ENCODE measurements at regions not wholly inside any gene's neighbourhood (a gene's known extent, or its start where the extent isn't known, plus 50 kb on each side); places are given as distances from the start of the nearest gene placed in this dataset.

DNA sequence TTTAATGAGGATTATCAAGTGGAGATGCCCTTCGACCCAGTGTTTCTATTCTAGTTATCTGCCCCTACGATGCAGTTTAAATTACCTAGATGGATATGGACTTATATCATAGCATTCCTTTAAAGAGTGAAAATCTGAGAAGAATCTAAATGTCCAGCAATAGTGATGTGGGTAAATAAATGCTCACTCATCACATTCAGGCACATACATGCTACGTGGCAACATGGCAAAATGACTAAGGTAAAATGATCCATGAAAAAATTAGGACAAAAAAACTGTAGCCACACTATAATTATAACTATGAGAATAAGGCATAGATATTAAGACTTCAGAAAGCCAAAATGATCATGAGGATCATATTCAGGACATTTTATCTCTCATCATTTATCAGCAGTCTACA is 82.4 kb upstream of the PDE1C start:
- Mint-ChIP-seq H3K27ac (no peak overlapping the region), H3K4me3 (no peak overlapping the region), H3K9me3 (peaks cover 5% of the 10 kb centered on the region), H3K4me1 (ENCODE audit: low read depth) (no peaks in the 10 kb centered on the region), H3K36me3 (ENCODE audit: low read depth) (no peaks in the 10 kb centered on the region), H3K27me3 (no peaks in the 10 kb centered on the region)
- DNase-seq = no peak

DNA sequence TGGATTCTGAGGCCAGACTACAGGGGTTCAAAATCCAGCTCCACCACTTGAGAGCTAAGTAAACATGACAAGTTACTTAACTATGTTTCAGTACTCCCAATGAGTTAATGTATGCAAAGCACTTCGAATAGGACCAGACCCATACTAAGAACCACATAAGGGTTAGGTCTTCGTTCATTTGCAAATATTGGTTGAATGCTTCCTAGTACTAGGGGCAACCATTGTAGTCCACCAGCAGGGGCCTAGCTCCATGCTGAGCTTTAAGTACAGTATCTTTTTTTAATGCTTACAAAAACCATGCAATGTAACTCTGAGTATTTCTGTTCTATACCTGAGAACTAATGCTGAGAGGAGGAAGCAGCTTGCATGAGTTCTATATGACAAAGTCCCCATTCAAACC is 80.4 kb upstream of the PDE1C start:
- DNase-seq = no peak
- Mint-ChIP-seq H3K9me3 (peaks cover 5% of the 10 kb centered on the region), H3K4me1 (ENCODE audit: low read depth) (no peaks in the 10 kb centered on the region), H3K4me3 (no peak overlapping the region), H3K36me3 (ENCODE audit: low read depth) (no peaks in the 10 kb centered on the region), H3K27ac (no peak overlapping the region), H3K27me3 (no peaks in the 10 kb centered on the region)

DNA sequence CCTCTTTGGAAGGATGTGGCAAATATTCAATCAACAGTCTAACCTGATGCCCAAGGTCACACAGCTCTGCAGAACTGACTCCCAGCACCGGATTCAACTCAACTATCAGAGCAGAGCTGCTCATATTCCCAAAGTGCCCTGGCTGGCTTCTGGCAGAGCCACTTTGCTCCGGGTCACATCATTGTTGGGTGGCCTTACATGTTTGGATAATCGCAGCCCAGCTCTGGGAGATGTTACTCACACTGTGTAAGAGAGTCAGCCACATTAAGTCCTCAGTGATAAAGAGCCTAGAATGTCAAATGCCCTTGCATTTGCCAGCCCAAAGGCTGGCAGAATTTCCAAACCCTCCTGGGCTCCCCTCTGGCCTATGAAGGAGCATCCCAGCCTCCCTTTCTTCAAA is 79.8 kb upstream of the PDE1C start:
- Mint-ChIP-seq H3K4me1 (ENCODE audit: low read depth) (no peaks in the 10 kb centered on the region), H3K27ac (no peak overlapping the region), H3K27me3 (no peaks in the 10 kb centered on the region), H3K4me3 (no peak overlapping the region), H3K36me3 (ENCODE audit: low read depth) (no peaks in the 10 kb centered on the region), H3K9me3 (peaks cover 5% of the 10 kb centered on the region)
- no peak for DNase-seq

DNA sequence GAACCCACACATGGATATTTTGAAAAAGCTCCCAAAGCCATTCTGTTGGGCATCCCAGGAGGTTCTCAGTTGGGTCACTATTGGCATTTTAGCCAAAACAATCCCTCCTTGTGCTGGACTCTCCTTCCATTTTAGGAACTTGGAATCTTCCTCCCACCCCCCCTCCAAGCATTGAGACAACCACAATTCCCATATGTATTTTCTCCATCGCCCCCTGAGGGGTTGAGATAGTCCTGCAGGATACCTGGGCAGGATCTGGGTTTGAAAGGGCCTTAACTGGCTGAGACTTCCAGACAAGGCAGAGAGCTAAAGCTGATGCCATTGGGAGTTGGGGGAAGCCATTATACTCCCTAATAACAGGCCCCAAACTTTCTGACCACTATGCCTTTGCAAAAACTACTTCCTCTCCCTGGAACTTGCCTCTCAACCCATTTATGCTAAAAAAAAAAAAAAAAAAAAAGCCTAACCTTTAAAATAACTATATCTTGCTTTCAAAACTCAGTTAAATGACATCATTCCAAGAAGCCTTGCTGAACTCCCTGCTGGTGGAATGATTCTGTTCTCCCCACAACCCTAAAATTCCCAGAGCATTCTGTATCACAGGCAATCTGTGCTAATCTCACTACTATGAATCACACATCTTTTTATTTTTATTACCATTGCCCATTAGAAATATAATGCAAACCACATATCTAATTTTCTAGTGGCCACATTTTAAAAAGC is 77.5 kb upstream of the PDE1C start:
- no peak overlapping the region for H3K27ac Mint-ChIP-seq
- no peaks in the 10 kb centered on the region for H3K36me3 Mint-ChIP-seq (ENCODE audit: low read depth)
- H3K4me1 Mint-ChIP-seq (ENCODE audit: low read depth) = no peaks in the 10 kb centered on the region
- H3K4me3 Mint-ChIP-seq = no peak overlapping the region
- H3K9me3 Mint-ChIP-seq = peaks cover 5% of the 10 kb centered on the region
- no peaks in the 10 kb centered on the region for H3K27me3 Mint-ChIP-seq
- DNase-seq = no peak

DNA sequence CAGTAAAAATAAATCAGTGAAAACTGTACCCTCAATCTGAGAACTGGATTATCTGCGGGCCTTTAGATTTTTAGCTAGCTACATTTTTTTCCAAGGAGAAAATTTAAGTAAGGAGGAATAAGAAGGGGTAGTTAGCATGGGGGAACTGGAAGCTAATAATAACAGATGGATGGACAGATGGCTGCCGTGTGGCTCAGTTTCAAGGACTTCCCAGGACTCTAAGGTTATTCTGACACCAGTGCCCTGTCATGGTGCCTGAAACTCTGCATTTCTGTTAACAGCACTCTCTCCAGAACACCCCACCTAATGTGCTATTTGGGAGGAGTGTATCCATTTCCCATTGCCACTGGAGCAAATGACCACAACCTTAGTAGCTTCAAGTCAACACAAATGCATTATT is 75.7 kb upstream of the PDE1C start:
- no peaks in the 10 kb centered on the region for H3K27me3 Mint-ChIP-seq
- H3K36me3 Mint-ChIP-seq (ENCODE audit: low read depth) = no peaks in the 10 kb centered on the region
- H3K27ac Mint-ChIP-seq = no peak overlapping the region
- peaks cover 5% of the 10 kb centered on the region for H3K9me3 Mint-ChIP-seq
- H3K4me1 Mint-ChIP-seq (ENCODE audit: low read depth) = no peaks in the 10 kb centered on the region
- H3K4me3 Mint-ChIP-seq = no peak overlapping the region
- DNase-seq = no peak

DNA sequence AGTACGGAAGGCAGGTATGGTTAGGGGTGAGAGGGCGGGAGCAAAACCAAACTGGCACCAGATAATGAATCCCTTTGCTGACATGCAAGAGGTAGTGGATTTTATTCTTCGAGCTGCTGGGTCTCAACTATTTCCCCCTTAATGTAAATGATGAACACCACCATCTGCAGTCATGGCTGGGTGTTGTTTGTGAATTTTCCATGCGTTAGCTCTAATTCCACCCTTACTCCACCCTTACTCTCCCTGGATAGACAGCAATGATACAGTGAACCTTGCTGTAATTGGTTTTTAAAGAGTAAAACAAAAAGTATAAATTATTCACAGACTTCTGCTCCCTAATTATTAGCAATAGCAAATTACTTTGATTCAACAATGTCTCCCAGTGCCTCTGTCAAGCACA is 74.5 kb upstream of the PDE1C start:
- H3K36me3 Mint-ChIP-seq (ENCODE audit: low read depth) = no peaks in the 10 kb centered on the region
- no peaks in the 10 kb centered on the region for H3K27me3 Mint-ChIP-seq
- no peaks in the 10 kb centered on the region for H3K4me1 Mint-ChIP-seq (ENCODE audit: low read depth)
- H3K9me3 Mint-ChIP-seq = no peaks in the 10 kb centered on the region
- H3K4me3 Mint-ChIP-seq = no peak overlapping the region
- no peak overlapping the region for H3K27ac Mint-ChIP-seq
- no peak for DNase-seq

DNA sequence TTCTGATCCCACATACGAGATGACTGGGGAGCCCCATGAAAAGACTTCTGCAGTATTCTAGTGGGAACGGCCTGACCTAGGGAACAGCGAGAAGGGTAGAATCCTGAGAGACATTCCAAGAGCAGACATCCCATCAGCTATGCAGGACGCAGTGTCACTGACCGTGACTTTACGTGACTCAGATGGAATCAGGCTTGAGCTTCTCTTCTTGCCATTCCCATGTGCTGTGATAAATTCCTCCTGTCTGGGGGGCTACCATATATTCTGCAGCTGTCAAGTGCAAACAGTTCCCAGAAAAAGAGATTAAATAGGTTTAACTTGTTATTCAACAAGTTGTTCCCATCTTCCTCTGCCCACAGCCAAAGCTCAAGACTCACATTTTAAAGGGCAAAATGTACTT is 73.1 kb upstream of the PDE1C start:
- Mint-ChIP-seq H3K27ac (no peak overlapping the region), H3K36me3 (ENCODE audit: low read depth) (no peaks in the 10 kb centered on the region), H3K27me3 (no peaks in the 10 kb centered on the region), H3K4me1 (ENCODE audit: low read depth) (no peaks in the 10 kb centered on the region), H3K4me3 (no peak overlapping the region), H3K9me3 (peaks cover under 1% of the 10 kb centered on the region)
- no peak for DNase-seq

DNA sequence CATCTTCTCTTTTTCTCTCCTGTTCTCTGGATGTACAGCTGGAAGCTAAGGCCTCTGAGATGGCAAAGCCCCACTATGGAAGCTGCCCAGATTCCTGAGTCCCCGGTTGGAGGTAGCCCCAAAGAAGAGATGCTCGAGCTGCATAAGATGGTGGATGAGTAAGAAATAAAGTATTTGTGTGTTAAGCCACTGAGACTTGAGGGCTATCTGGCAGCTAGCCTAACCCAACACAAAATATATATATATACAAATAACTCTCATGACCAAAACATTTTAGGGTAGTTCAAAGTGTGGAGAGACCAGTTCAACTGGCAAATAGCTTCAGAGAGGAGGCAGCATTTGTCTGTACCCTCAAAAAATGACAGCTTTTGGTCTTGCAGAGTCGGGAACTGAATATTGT is 72.4 kb upstream of the PDE1C start:
- Mint-ChIP-seq H3K9me3 (peaks cover 2% of the 10 kb centered on the region), H3K4me1 (ENCODE audit: low read depth) (no peaks in the 10 kb centered on the region), H3K36me3 (ENCODE audit: low read depth) (no peaks in the 10 kb centered on the region), H3K27ac (no peak overlapping the region), H3K27me3 (no peaks in the 10 kb centered on the region), H3K4me3 (no peak overlapping the region)
- no peak for DNase-seq

DNA sequence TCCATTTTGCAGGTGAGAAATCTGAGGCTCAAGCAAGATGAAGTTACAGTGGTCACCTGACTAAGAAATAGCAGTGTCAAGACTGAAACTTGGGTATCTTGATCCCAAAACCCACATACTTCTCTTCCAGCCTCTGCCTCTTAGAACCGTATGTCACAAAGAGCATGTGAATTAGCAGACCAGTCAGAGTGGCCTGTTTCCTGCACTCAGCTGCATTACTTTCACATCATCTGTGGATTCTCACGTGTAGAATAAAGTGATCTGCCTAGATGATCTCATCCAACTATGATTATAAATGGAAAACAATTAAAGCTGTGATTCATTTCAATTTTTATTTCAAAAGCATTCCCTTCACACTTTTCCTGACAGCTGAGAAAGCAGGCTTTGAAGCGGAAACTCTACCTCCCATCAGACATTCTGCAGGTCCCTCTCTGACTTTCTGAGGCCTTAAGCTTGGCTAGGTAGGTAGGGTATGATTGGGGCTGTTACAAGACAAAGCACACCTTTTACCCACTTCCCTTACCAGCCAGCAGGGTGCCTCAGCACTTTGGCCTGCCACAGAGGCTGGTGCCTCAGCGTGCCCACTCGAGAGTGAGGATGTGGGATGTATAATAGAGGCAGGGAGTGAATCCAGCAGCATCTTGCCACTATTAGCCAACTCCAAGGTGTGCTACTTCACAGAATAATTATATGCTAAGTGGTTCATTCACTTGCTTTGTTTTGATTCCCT is 70.2 kb upstream of the PDE1C start:
- no peak overlapping the region for H3K4me3 Mint-ChIP-seq
- H3K27ac Mint-ChIP-seq = no peak overlapping the region
- H3K9me3 Mint-ChIP-seq = peaks cover 5% of the 10 kb centered on the region
- no peaks in the 10 kb centered on the region for H3K27me3 Mint-ChIP-seq
- DNase-seq = no peak
- H3K36me3 Mint-ChIP-seq (ENCODE audit: low read depth) = no peaks in the 10 kb centered on the region
- H3K4me1 Mint-ChIP-seq (ENCODE audit: low read depth) = no peaks in the 10 kb centered on the region

DNA sequence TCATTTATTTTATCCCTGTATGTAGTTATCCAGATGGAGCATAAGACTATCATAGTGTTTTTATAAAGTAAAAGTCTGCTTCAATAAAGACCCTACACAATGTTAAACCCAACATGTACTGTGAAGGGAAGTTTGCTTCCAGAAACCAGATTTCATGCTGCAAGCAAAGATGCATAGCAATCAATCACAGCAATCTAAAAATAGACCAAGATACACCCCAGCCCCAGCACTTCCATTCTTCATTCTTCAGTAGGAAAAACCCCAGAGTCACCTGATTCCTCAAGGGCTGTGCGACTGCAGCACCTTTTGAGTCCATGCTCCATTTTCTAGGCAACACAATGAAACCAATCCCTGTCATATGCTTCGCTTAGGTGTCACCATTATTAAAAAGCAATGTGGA is 66.9 kb upstream of the PDE1C start:
- DNase-seq = no peak
- Mint-ChIP-seq H3K27me3 (no peaks in the 10 kb centered on the region), H3K27ac (no peak overlapping the region), H3K36me3 (ENCODE audit: low read depth) (no peaks in the 10 kb centered on the region), H3K9me3 (peaks cover 20% of the 10 kb centered on the region), H3K4me1 (ENCODE audit: low read depth) (no peaks in the 10 kb centered on the region), H3K4me3 (no peak overlapping the region)

DNA sequence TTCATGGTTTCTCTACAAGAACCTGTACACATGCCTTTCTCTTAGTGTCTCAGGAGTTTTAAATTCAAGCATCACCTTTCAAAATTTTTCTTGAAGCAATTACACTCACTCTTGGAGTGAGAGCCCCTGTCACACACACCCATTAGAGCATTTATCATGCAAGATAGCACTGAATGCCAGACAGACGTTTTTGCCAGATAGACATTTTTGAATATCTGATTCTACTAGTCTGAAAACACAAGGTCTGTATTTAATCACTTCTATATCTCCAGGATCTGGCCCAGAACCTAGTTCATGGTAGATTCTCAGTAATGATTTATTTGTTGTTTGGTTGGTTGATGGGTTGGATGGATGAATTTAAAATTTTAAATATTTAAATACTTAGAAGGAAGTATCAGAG is 60.9 kb upstream of the PDE1C start:
- DNase-seq = no peak
- Mint-ChIP-seq H3K4me3 (no peak overlapping the region), H3K27me3 (no peaks in the 10 kb centered on the region), H3K27ac (no peak overlapping the region), H3K4me1 (ENCODE audit: low read depth) (no peaks in the 10 kb centered on the region), H3K9me3 (peaks cover 31% of the 10 kb centered on the region), H3K36me3 (ENCODE audit: low read depth) (no peaks in the 10 kb centered on the region)

DNA sequence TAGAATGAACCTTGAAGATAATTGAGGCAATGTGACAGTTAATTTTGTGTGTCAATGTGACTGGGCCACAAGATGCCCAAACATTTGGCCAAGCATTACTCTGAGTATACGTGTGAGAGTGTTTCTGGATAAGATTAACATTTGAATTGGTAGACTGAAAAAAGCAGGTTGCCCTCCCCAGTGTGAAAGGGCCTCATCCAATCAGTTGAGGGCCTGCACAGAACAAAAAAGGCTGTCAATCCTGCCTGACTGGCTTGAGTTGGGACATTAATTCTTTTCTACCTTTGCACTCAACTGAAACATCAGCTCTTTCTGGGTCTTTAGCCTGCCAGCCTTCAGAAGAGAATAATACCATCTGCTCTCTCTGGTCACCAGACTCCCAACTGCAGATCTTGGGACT is 56.6 kb upstream of the PDE1C start:
- Mint-ChIP-seq H3K9me3 (peaks cover 24% of the 10 kb centered on the region), H3K4me3 (no peak overlapping the region), H3K36me3 (ENCODE audit: low read depth) (no peaks in the 10 kb centered on the region), H3K4me1 (ENCODE audit: low read depth) (no peaks in the 10 kb centered on the region), H3K27ac (no peak overlapping the region), H3K27me3 (no peaks in the 10 kb centered on the region)
- no peak for DNase-seq

All from activated T-cell treated with anti-CD3 and anti-CD28 coated beads, Interleukin-2, amount 50 U/mL, for 24 hours (primary cell).